GM12891 (cell line): ENCODE measurements at regions not wholly inside any gene's neighbourhood (a gene's known extent, or its start where the extent isn't known, plus 50 kb on each side); places are given as distances from the start of the nearest gene placed in this dataset.

Experiments
- POLR2A ChIP-seq: IDR thresholded peaks from 2 replicates; pipeline ENCODE4 v1.6.1; 2011; ENCODE audit warnings: low read depth, low read length, control low read depth
- POLR2AphosphoS5 ChIP-seq: IDR thresholded peaks from 2 replicates; pipeline ENCODE4 v1.6.1; 2011; ENCODE audit warnings: low read depth, low read length, control low read depth

GRCh38 chr10:42982891-42983506 is 93.9 kb upstream of the RET start:
- TF ChIP-seq POLR2AphosphoS5: no peak
- no peak for TF ChIP-seq POLR2A
